SHP77 (cell line): ENCODE measurements at regions not wholly inside any gene's neighbourhood (a gene's known extent, or its start where the extent isn't known, plus 50 kb on each side); places are given as distances from the start of the nearest gene placed in this dataset.

Experiments used
- DNase-seq, 2 experiments: peaks; one replicate each; lab custom pipeline; 2025; lab: John Stamatoyannopoulos, UW

- DNase-seq = peak in 1 of 2 experiments; percentile 27
Observed at GRCh38 chr16:85309656-85310587, 197.7 kb upstream of the CIBAR2 start.

GRCh38 chr16:85310868-85311585 lies 198.8 kb upstream of the CIBAR2 start:
- no peak for DNase-seq

DNA sequence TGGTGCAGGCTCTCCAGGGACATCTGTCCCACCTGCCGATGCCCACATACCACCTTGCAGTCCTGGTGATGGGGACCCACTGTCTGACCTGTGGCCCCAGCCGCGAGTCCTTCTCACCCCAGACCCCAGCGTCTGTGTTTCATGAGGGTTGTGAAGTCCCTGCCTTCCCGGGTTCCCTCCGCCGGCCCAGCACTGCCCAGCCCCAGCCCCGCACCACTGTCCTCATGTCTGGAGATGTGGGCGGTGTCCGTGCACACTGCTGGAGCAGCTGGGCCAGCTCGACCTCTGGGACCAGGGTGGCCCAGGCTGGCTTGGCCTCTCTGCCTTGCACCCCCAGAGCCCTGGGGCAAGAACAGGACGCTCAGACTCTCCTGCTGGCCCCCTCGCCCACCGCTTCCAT lies 199.5 kb upstream of the CIBAR2 start:
- DNase-seq = no peak

GRCh38 chr16:85312174-85312573 lies 199.9 kb upstream of the CIBAR2 start:
- no peak for DNase-seq

DNA sequence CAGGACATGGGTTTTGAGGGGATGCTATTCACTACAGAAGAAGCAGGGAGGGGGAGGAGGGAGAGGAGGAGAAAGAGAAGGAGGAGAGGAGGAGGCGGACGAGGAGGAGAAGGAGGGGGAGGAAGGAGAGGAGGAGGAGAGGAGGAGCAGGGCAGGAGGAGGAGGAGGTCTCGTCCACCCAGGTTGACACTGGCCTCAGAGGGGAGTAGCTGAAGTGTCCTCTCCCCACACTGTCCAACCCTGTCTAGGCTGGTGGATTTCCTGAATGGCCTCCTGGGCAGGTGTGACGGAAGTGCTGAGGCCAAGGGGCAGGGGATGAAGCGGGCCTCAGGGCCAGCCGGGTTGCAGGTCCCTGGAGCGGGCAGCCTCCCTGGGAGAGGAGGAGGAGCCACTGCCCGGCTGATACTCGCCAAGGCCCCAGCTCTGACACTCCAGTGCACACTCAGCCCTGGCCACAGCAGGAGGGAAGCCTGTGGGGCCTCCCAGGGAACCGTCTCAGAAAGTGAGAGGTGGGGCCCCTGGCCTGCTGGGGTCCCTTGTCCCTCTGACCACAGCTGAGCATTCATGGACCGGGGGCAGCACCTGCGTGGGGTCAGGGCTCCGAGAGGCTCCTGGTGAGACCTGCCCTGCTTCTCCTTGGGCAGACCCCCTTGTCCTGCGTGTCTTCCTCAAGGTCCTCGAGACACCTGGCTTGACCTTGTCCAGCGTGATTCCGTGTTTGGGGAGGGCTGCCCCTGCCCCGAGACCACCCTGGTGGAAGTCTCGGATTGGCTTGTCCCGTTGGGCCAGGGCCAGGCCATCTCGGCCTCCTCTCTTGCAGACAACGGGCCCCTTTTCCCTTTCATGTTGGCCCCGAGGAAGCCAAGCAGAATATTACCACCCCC lies 200.6 kb upstream of the CIBAR2 start:
- peak in 1 of 2 experiments; percentile 36 for DNase-seq

- no peak for DNase-seq
Observed at GRCh38 chr16:85313526-85314301, 201.4 kb upstream of the CIBAR2 start.

DNA sequence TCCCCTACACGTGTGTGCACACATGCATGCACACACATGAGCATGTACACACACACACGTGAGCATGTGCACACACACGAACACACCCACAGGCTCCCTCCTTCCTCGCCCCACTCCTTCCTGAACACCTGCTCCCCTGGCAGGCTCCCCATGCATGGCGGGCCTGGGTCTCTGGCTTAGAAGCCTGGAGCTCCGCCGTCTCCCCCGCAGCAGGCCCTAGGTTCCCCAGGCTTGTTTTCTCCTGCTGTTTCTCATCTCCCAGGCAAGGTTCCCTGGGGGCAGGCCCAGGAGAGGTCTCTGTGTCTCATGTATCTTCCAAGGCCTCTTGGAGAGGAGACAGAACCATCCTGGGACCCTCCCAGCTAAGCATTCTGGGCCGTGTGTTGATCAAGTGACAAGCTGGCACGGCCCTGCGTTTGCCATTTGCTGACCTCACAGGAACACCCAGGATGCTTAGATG lies 202.3 kb upstream of the CIBAR2 start:
- no peak for DNase-seq

DNA sequence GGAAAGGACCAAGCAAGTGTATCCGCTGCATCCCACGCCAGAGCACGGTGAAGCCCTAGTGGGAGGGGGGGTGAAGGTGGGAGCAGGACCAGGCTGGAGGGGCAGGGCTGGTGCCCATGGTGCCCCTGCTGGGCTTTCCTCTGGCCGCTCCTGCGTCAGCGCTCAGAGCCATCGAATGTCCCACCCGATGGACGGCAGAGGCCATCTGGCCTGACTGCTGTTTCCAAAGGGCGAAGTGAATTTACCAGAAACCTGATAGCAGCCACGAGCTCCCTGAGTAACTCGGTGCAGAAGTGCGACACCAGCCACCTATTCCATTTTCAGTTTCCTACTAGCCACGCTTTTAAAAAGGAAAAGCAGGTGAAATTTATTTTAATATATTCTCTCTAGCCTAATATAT lies 203.6 kb upstream of the CIBAR2 start:
- DNase-seq = no peak

GRCh38 chr16:85316321-85316919 lies 204.1 kb upstream of the CIBAR2 start:
- DNase-seq = peak; percentile 55 to 79

GRCh38 chr16:85316944-85317343 lies 204.7 kb upstream of the CIBAR2 start:
- no peak for DNase-seq

GRCh38 chr16:85317704-85318103 lies 205.4 kb upstream of the CIBAR2 start:
- DNase-seq = no peak

DNA sequence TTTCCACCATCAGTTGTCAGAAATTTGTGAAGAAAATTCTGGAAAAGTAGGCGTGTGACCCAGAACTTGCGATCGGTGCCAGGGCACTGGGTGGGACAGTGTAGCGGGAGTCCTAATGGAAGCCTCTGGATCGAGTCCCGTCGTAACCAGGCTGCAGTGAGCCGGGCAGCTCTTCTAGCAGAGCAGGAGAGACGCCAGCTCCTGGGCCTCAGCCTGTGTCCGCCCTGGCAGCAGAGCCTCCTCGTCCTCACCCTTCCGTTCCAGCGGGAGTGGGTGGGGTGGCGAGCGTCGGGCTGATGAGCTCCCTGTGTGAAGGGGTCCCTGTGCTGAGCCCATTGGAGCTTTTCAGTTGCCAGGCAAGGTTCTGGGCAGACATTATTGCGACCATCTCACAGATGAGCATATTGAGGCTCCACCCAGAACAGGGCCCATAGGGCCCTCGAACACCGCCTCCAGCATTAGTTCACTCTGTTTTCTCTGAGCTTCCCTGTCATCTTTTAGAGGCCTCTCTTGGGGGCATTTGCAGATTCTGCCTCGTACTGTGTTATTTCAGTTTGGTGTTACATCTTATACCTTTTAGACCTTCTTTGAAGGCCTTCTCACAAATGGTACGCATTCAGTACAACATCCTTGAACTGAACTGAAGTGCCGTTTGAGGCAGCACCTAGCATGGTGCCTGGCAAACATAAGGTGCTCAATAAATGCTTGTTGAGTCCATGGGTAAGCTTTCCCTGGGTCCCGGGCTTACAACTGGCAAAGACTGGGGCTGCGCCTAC lies 207.1 kb upstream of the CIBAR2 start:
- no peak for DNase-seq

DNA sequence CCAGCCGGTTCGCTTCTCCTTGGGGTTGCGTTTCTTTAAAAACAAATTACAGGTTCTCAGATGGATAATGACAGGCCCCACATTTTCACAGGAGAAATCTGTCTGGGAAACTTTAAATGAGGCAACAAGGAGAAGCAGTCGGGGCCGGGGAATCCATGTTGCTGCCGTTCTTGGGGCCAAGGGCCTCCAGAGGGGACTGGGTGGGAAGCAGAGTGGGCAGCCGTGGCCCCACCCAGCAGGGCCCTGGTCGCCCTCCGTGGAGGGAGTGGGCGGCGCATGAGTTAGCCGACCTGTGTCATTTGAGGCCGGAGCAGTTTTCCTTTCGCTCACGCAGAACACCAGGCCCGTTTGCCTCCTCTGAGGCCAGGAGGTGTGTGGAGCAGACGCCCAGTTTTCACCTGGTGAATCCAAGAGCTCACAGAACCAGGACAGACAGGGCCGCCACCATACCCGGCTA lies 207.7 kb upstream of the CIBAR2 start:
- DNase-seq = no peak

- DNase-seq = no peak
Observed at GRCh38 chr16:85320677-85321385, 208.6 kb upstream of the CIBAR2 start.

DNA sequence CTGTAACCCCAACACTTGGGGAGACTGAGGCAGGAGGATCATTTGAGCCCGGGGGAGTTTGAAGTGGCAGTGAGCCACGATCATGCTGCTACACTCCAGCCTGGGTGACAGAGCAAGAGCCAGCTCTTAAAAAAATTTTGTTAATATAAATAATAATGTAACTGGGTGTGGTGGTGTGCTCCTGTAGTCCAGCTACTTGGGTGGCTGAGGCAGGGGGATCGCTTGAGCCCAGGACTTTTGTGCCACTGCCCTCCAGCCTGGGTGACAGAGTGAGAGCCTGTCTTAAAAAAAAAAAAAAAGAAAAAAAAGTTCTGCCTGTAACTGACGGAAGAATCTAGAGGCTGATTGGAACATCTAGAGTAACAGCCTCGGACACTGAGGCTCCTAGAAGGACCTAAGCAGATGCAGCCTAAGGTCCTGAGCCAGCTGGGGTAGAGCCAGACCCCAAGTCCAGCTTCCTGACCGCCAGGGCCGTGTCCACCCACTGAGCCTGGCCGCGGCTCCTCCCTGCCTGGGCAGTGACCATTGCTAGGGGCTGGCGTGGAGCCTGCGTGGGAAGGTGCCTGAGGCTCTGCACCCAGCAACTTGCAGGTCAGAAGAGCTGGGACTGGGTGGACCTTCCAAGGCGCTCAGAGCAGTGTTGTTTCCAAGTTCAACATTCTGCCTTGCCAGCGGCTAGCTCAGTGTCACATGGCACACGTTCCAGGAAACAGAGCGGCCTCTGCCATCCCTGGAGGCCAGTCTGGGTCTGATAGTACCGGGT lies 209.4 kb upstream of the CIBAR2 start:
- DNase-seq = no peak

- DNase-seq = no peak
Observed at GRCh38 chr16:85323230-85323960, 211.1 kb upstream of the CIBAR2 start.

DNA sequence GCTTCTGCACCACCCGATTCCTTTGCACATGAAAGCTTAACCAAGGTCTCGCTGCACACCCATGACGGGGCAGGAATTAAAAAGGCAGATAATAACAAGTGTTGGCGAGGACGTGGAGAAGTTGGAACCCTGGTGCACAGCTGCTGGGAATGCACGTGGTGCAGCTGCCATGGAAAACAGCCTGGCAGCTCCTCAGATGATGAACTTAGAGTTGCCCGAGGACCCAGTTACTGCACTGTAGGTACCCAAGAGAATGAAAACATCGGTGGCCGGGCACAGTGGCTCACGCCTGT lies 211.6 kb upstream of the CIBAR2 start:
- no peak for DNase-seq

GRCh38 chr16:85324488-85324887 lies 212.2 kb upstream of the CIBAR2 start:
- no peak for DNase-seq
